GM18508 (cell line): ENCODE measurements at regions not wholly inside any gene's neighbourhood (a gene's known extent, or its start where the extent isn't known, plus 50 kb on each side); places are given as distances from the start of the nearest gene placed in this dataset.

Source experiments
- ATAC-seq: cut with Tn5 transposase; IDR thresholded peaks from one replicate; pipeline ENCODE4 v1.9.1; 2021; ENCODE audit warnings: moderate number of reproducible peaks; ENCODE audit not compliant: insufficient read depth, unreplicated experiment

DNA sequence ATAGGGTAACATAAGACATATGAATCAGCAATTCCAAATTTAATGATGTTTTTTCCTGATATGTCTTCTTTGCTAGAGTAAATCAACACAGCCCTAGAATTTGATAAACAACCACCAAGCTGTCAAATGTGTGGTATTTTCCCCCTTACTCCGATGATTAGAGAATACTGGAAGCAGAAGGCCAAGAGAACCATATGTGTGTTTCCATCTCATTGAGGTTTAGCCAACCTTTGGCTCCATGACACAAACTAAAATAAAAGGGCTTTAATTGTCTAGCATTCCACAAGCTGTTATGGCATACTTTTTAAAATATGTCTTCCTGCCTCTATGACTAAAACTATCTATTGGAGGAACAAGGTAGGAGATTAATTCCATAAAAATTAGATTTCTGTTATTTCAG lies 1222.4 kb upstream of the AGA start:
- no peak for ATAC-seq

DNA sequence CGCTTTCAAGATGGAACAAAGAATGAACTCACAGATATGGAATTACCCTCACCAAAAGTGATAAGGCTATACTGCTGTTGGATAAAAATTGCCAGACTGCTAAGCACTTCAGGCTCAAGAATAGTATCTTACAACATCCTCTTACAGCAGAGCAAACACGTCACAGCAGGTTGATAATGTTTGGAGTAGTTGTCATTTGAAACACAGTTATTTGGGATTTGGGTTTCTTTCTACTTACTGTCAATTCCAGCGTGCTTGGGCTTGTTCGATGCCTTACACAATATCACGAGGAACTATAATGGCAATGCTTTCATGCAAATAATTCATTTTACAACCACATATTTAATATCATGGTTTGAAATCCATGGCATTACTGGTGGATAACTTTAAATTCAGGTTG lies 1223.7 kb upstream of the AGA start:
- no peak for ATAC-seq

DNA sequence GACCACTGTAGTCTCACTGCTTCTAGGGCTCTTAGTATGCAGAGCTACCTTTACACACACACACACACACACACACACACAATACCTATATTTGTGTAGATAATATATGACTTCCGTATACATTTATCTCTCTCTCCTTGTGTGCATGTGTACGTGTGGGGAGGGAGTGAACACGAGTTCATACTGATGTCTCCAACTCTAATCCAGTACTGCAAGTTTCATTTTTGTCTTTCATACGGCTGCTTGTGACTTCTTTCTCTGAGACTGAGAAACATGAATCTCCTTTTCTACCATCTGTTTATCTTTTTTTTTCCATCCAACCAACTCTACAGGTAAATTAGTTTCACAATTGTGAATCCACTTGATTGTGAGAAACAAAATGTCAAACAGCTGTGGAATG lies 1229.5 kb upstream of the AGA start:
- no peak for ATAC-seq

DNA sequence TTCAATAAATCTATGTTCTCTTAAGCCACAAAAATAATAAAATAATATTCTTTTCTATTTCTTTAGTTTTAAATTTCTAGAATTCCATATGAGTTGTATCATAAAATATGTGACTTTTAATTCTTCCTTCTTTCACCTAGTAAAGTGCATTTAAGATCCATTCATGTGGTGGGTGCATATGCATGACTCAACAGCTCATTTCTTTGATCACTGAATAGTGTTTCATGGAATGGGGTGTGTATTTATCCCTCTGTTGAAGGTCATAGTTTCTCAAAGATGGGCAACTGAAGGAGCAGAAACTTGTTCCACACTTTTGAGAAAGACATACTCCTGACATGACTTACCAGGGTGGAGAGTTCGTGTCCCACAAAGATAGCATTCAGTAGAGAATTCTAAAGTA lies 1230.3 kb upstream of the AGA start:
- no peak for ATAC-seq

DNA sequence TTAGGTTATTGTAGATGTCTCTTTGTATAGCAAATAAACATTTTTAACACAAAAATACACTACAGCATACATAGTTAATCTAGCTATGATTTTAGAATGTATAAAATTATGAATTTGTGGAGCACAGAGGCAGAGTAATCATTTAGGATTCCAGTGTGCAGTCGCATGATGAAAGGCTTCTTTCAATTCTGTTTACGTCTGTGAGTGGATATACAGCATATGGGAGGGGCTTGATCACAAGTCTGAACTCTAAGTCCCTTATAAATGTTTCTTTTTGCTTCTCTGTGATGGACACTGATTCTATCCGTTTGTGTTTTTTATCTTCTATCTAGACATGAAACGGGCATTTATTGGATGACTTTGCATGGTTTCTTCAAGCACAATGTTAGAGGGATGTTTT lies 1239.6 kb upstream of the AGA start:
- no peak for ATAC-seq

DNA sequence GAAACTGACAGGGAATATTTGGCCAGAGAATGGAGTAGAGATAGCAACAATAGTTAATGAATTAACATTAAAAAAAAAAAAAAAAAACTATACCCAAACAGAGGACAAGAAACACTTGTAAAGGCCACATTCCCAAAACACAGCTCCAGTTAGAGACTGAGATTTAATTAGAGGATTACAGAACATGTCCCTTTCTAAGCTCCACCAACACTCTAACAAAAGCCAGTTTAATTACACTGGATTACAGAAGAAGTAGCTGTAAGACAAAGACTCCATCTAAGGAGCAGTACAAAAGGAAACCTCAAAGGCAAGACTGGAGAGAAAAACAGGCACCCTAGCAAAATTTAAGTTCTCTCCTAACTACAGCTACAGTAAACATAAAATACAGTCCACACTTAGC lies 1247.7 kb upstream of the AGA start:
- no peak for ATAC-seq

DNA sequence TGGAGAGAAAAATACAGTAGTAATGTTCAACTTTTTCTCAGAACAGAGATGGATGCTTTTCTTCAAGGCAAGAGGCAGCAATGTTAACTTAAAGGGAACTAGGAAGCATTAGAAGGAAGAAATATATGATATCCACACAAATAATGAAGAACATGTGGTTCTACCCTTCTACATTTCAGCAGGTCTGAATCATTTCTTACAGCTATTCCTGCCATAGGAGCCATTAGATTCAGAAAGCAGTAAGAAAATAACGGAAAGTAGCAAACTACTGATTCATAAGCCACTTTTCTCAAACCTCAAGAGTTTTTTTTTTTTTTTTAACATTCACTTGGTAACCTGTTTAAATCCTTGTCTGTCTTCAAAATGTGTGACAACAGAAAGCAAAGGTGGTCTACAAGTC lies 1251.6 kb upstream of the AGA start:
- ATAC-seq: no peak

DNA sequence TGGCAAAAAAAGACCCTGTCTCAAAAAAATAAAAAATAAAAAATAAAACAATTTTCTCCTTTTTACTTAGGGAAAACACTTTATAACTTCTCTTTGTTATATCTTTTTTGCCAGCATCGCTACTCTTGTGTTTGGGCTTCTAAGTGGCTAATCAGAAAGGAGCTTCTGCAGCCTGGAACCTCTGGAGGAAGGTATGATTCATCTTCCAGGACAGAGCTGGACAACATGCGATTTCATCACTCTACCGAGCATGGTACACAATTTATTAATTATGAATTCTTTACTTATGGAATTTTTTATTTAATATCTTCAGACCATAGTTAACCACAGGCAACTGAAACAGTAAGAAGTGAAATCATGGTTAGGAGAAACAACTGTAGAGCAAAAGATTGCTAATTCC lies 1254.3 kb upstream of the AGA start:
- ATAC-seq: no peak

DNA sequence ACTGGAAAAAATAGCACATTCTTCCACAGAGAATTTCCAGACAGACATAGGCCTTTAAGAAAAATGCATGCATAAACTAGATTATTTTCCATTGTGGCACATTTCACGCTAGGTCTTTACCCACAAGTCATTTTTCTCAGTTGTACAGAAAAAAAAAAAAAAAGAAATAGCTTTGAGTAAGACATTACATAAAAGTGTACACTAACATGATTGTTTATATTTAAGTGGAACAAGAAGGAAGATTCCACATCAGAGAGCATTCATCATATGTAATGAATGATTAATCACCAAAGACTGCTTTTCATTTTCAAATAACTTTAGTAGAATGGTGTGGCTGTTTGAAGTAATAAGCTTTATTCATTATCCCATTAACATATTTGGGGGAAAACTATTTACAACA lies 1270.2 kb upstream of the AGA start:
- ATAC-seq: no peak

DNA sequence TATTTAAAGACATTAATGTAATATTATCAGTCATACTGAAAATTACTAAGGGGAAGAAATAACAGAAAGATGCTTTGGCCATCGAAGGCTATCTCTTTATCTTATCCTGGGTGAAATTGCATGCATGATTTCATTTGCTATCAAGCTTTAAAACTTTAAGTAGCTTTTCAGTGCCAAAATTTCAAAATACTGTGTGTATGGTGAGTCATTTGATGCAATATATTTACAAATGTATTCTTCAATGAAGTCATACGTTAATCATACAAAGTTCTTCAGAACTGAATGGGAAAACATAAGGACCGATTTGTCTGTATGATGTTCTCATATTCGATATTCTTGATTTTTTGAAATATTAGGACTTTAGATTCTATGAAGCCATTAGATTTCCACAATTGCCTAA lies 1295.8 kb upstream of the AGA start:
- no peak for ATAC-seq

DNA sequence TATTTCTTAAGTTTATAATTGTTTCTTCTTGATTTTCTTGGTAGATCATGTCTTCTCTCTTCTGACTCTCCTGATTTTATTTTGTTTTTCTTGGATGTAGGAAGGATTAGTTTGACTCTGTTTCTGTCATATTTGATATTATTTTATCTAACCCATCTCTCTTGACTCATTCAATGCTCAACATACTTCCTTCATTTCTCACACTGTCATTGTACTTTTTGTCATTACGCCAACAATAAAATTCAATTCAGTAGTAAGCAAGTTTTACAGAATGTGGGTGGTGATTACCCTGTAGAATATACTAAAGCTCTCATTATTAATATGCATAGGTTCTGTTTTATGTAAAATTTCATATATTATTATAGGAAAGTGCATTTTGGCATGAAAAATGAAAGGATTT lies 1303.0 kb upstream of the AGA start:
- ATAC-seq: no peak

DNA sequence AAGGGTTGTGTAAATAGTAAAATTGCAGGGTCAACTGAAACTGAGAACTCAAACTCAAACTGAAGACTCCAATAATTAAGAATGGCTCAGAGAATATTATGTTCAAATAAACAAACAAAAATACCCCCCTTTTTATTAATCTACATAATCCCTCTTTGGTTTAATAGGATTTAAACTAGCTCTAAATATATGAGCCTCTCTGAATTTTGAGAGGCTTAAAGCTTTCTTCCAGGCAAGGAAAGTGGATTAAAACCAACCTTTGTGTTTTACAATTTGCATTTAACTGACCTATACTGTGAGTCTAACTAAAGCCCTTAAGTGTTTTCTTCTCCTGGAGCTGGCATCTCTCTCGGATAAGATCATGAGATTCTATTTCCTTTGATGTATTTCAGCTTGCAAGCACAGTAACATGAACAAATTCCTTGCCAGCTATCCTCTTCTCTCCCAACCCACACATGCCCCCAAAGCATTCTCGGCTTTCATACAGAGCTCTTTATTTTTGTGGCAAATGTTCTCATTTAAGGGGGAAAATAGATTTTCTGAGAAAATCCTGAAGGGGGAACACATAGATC lies 1310.8 kb upstream of the AGA start:
- ATAC-seq: no peak

DNA sequence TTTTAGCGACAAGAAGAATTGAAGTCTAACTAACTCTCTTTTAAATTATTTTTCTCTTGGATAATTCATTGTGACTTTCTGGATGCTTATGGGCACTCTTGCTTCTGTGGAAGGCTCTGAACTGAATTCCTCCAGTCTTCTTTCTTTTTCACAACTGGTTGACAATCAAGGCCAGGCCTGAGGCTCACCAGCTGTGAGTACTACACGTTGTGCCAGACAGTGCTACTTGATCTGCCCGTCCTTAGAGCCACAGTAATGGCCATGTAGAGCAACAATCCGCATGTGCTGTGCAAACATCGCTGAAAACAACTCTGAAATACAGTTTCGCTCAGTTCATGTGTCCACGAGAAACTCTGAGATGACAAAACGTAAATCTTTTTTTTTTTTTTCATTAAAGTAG lies 1336.3 kb upstream of the AGA start:
- no peak for ATAC-seq

DNA sequence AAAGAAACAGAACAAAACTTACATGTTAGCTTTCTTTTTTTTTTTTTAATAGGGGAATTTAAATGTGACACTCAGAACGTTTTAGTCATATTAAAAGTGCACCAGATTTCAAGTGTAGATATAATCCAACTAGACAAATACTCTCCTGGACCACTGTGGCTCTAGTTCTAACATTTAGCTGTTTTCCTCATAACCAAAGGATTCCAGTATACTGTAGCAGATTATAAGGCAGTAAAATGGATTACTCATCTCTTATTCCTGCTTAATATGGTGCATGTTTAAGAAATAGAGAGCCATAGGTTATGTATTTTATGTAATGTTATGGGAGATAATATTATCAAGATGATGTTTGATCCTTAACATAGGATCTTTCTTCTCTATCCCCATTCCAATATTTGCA lies 1339.5 kb upstream of the AGA start:
- no peak for ATAC-seq

DNA sequence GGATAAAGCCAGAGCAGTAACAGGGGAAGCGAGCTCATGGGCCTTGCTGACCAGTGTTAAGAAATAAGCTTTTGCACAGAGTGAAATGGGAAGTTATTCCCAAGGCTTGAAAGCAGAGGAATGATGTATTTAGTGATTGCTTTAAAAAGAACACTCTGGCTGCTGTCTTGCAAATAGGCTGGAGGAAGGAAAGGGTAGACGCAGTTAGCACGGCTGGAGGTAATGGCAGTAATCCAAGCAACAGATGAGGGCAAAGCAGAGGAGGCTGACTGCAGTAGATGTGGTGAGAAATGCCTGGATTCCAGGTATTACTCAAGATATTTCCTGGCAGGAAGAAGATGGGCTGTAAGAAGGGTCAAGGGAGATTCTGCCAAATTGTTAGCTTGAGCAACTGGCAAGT lies 1342.3 kb upstream of the AGA start:
- ATAC-seq: no peak

DNA sequence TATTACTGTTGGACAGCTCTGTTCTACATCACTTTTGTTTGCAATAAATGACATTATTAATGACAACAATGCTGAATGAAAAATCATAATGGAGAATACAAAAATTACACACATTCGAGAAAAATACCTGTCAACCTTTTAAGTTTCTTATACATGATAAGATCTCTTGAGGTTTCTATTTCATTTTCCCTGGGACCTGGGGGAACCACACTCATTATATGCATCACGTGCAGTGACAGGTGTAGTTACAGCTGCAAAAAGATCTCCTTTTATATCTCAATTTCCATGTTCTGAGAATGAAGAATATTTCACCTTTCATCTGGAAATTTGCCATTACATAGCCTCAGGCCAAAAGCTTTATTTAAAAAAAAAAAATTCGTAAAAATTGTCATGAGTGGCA lies 1347.0 kb upstream of the AGA start:
- no peak for ATAC-seq

DNA sequence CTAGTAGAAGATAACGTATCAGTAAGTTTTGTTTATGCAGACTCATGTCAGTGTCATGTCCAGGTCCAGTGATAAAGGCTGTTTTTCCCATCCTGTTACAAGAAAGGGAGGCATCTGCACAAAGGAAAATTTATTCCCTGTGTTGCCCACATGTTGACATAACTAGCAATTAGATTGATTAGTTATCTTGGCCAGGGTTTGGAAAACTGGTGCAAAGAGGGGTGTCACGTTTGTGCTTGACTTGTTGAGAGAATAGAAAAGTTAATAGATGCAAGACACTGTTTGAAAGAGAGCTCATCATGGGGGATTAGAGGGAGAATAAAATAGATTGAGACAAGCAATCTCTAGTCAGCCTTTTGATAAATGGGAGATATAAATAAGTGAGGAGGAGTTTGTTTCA lies 1357.0 kb upstream of the AGA start:
- ATAC-seq: no peak

DNA sequence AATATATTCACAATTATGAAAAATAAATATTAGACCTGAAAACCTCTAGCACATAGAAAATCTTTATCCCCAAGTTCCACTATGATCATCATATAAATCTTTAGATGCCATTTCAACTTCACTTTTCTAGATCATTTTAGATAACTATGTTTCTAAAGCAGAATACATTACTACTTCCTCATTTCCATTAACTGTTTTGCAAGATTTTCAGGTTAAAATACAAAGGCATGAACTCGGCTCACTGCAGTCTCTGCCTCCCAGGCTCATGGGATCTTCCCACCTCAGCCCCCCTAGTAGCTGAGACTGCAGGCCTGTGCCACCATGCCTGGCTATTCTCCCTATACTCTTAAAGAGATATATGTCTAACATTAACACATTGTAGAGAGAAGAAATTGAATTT lies 1365.9 kb upstream of the AGA start:
- no peak for ATAC-seq

DNA sequence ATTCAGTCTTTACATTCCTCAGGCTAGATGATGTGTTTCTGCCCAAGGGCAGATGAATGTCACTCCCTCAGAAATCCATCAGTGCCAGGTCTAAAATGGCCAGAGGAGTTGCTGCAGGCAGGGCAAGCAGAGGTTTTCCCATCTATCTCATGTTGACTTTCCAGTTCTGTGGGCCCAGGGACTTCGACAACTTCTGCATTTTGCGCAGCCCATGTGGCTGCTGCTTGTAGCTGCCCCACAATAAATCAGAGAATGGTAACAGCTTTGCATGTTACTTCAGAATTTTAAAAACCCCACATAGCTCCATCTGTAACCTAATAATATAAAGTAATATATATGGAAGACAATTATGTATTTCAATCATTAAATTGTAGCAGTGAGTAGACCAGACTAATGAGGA lies 1367.7 kb upstream of the AGA start:
- ATAC-seq: no peak

DNA sequence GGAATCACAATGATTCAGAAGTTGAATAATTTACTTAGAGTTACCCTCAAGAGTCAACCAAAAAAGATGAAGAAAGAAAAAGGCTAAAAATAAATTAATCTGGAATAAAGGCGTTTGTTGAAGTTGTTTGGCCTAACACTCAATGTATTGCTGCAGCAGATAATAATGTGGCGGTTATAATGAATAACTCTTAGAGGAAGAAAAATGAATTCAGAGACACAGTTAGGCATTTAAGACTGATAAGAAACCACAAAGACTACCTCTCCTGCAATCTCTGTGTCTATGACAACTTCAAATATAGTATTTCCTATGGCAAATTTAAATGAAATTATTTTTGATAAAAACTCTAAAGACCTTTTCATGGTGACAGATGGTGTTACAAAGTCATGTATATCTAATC lies 1369.1 kb upstream of the AGA start:
- ATAC-seq: no peak

DNA sequence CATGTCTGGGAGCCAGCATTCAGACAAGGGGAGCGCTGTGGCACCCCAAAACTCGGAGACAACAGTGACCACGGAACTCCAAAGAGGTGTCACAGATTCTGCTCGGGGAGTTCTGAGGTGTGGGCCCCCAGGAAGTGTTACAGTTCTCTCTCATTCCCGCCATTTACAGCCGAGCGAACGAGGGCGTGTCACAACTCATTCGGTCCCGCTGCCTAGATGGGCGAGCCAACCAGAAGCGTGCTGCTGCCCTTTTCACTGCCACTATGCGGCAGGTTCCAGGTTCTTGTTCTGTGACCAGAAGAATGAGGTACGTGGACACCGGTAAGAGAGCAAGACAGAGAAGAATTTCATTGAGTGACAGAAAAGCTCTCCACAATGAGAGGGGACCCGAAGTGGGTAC lies 1370.6 kb upstream of the AGA start:
- ATAC-seq: no peak

DNA sequence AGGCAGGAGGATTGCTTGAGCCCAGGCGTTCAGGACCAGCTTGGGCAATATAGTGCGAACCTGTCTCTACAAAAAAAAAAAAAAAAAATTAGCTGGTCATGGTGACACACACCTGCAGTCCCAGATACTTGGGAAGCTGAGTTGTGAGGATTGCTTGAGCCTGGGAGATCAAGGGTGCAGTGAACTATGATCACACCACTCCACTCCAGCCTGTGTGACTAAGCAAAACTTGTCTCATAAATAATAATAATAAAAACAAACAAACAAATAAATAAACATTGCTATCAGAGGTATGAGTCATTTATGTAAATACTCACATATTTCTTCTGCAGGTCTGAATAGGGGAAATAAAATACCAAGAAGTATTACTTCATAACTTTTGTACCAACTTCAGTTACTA lies 1372.7 kb upstream of the AGA start:
- no peak for ATAC-seq

DNA sequence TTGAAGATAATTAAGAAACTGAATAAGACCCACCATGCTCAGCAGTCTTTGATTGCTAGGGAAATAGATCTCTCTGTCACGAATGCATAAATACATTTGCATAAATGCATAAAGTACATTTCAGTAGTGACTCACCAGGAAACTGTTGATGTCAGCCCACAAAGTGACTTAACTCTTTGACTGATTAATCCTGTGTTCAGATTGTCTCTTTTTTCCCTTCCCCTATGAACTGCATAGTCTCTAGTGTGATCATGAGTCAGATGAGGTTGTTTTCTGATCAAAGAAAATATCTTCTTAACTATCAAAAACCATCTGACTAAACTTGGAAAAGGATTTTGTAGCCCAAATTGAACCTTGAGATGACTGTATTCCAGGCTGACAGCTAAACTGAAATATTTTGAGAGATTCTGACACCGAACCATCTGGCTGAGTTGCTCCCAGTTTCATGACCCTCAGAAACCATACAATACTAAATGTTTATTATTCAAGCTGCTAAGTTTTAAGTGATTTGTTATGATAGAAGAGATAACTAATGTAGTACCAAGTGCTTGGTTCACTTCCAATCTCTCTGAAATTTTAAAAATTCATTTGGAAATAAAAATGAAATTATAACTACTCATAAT lies 1381.5 kb upstream of the AGA start:
- ATAC-seq: no peak
